ENCODE measurements at regions not wholly inside any gene's neighbourhood (a gene's known extent, or its start where the extent isn't known, plus 50 kb on each side); places are given as distances from the start of the nearest gene placed in this dataset.

DNA sequence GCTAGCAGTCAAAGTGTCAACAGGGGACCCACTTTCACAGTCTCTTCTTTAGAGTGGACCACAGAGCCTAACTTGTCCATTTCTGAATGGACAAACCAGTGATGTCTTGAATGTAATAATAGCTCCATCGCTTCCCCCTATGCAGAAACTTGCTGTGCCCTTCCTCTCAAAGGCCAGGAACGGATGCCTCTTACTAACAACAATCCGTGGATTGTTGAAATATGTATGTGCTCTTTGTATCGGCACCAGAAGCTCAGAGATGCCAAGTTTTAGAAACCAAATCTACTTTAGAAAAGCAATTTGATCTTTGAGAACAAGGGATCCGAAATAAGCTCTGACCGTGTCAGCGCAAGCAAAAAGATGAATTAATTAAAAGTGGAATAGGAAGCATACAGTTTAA, 259.5 kb upstream of the POU2AF2 start:
- DNase-seq (ENCODE audit: extremely low read depth, low read depth) = no peak
- TF ChIP-seq, protein P1, sequence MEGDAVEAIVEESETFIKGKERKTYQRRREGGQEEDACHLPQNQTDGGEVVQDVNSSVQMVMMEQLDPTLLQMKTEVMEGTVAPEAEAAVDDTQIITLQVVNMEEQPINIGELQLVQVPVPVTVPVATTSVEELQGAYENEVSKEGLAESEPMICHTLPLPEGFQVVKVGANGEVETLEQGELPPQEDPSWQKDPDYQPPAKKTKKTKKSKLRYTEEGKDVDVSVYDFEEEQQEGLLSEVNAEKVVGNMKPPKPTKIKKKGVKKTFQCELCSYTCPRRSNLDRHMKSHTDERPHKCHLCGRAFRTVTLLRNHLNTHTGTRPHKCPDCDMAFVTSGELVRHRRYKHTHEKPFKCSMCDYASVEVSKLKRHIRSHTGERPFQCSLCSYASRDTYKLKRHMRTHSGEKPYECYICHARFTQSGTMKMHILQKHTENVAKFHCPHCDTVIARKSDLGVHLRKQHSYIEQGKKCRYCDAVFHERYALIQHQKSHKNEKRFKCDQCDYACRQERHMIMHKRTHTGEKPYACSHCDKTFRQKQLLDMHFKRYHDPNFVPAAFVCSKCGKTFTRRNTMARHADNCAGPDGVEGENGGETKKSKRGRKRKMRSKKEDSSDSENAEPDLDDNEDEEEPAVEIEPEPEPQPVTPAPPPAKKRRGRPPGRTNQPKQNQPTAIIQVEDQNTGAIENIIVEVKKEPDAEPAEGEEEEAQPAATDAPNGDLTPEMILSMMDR (IDR thresholded peaks at IDR 0.05; ENCODE audit: low read depth, low read length) = no peak

DNA sequence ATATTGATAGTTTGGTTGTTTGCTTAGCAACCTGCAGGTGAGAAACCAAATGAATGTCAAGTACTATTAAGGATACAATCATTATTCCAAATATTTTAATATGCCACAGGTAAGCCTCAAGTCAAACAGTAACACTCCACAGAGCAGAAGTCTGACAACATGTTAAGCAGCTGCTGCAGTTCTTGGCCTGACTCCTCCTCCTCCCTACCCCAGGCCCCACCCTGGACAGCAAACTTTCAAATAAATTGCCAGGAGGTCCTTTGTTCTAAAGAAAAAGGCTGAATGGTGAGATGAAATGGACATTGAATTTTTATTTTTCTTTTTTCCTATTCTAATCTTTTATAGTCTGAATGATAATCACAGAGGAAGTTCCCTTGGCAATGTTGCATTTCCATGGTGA, 260.0 kb upstream of the POU2AF2 start:
- no peak for DNase-seq (ENCODE audit: extremely low read depth, low read depth)
- TF ChIP-seq, protein P1 (IDR thresholded peaks at IDR 0.05; ENCODE audit: low read depth, low read length) = no peak

DNA sequence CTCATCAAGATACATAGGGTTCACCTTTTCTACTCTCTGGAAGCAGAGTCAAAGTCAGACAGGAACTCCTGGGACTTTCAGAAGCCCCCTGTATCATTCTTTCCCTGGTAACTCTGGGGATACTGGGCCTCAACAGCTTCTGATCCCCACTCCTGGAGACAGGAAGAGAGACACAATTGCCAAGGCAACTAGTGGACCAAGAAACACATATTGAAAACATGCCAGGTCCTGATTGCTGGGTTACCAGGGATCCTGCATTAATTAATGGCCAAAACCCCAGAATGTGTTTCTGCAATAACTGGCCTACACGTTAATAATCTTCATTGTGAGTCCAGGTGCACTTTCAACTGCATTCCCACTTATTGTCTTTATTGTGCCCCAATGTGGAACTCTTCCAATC, 260.8 kb upstream of the POU2AF2 start:
- no peak for DNase-seq (ENCODE audit: extremely low read depth, low read depth)
- TF ChIP-seq, protein P1 (IDR thresholded peaks at IDR 0.05; ENCODE audit: low read depth, low read length) = no peak

DNA sequence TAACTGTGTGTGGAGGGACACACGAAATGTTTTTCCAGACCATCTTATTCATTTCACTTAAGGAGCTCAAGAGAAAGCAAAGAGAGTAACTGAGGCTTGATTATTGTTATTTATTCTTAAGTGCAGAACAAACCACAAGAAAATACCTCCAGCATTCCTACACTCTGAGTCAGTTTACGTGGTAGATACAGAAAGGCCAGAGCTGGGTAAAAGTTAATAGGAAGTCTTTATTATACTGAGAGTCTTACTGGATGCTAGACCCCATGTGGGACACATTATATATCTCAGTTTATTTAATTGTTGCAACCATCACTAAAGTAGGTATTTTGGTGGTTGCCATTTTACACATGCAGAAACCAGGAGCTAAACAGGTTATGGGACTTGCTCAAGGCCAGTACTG, 261.4 kb upstream of the POU2AF2 start:
- TF ChIP-seq, protein P1 (IDR thresholded peaks at IDR 0.05; ENCODE audit: low read depth, low read length) = no peak
- DNase-seq (ENCODE audit: extremely low read depth, low read depth) = no peak

DNA sequence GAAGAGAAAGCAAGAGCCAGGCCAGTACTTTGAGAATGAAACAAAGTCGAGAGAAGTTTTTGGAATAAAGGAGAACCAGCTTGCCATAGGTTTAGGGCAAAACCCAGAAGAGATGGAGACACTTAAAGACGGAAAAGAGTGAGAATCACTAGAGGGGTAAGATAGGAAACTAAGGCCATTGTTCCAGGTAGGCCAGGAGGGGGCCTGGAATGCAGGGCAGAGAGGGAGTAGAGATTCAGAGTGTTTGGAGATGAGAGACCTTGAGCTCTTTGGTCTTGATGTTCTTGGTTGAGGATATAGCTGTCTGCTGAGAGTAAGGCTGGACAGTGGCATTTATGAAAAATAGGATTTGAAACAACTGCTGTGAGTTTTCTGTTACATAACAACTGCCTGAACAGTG, 263.3 kb upstream of the POU2AF2 start:
- no peak for DNase-seq (ENCODE audit: extremely low read depth, low read depth)
- TF ChIP-seq, protein P1 (IDR thresholded peaks at IDR 0.05; ENCODE audit: low read depth, low read length) = no peak

DNA sequence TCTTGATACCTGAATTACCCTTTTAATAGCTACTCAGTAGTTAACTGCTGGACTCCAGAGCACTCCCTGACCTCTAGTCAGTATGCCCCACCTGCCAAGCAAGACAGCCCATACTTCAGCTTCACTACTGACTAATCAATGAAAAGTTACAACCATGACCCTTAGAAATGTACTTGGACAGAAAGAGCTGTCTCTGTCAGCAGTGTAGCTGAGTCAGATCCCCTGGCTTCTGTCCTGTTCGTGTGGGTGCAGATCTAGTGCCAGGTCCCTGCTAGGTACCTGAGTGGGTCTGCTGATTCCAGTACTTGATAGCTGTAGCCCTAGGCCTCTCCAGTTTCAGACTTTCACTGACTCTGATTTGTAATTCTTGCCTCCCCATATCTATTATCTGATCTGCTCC, 265.8 kb upstream of the POU2AF2 start:
- DNase-seq (ENCODE audit: extremely low read depth, low read depth) = no peak
- TF ChIP-seq, protein P1 (IDR thresholded peaks at IDR 0.05; ENCODE audit: low read depth, low read length) = no peak

DNA sequence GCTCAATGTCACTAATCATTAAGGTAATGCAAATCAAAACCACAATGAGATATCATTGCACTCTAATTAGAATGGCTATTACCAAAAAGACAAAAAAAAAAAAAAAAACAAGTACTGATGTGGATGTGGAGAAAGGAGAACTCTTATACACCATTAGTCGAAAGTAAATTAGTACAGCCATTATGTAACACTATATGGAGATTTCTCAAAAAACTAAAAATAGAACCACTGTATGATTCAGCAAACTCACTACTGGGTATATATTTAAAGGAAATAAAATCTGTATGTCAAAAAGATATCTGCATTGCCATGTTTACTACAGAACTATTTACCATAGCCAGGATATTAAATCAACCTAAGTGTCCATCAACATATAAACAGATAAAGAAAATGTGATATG, 265.4 kb upstream of the ARHGAP20 start:
- TF ChIP-seq, protein P1 (IDR thresholded peaks at IDR 0.05; ENCODE audit: low read depth, low read length) = no peak
- no peak for DNase-seq (ENCODE audit: extremely low read depth, low read depth)
